ENCODE measurements at regions not wholly inside any gene's neighbourhood (a gene's known extent, or its start where the extent isn't known, plus 50 kb on each side); places are given as distances from the start of the nearest gene placed in this dataset.

DNA sequence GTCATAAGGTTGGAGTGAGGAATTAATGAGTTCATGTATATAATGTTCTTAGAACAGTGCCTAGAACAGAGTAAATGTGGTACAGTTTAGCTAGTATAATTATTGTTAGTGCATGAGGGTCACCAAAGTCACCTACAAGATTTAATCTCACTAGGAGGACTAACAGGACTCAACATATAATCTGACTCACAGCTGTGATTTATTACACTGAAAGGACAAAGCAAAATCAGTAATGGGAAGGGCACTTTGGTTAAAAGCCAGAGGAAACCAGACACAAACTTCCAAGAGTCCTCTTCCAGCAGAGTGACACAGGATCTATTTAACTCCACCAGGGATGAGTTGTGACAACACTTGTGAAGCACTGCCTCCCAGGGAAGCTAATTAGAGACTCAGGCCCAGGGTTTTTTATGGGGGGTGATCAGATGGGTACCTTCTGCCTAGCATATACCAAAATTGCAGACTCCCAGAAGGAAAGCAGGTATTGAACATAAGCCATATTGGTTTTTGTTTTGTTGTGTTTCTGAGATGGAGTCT lies 341.2 kb upstream of the DACH1 start:
- Histone ChIP-seq H3K9me3 (ENCODE audit: control insufficient read depth in 2 of 2, insufficient read depth in 1 of 2, low read depth in 1 of 2, low read length in 1 of 2) (no peaks in the 10 kb centered on the region), H3K27ac (ENCODE audit: low read depth in 2 of 2, low read length in 1 of 2) (no peak overlapping the region), H3K4me1 (ENCODE audit: control insufficient read depth in 2 of 2, insufficient read depth in 2 of 2, low read length in 1 of 2) (no peaks in the 10 kb centered on the region), H3K36me3 (ENCODE audit: control insufficient read depth in 2 of 2, insufficient read depth in 2 of 2, low read length in 1 of 2) (no peaks in the 10 kb centered on the region), H3K27me3 (ENCODE audit: control insufficient read depth in 1 of 2, insufficient read depth in 2 of 2, low read length in 2 of 2) (no peaks in the 10 kb centered on the region), H3K4me3 (ENCODE audit: low read depth in 1 of 2, low read length in 2 of 2) (no peak overlapping the region)

DNA sequence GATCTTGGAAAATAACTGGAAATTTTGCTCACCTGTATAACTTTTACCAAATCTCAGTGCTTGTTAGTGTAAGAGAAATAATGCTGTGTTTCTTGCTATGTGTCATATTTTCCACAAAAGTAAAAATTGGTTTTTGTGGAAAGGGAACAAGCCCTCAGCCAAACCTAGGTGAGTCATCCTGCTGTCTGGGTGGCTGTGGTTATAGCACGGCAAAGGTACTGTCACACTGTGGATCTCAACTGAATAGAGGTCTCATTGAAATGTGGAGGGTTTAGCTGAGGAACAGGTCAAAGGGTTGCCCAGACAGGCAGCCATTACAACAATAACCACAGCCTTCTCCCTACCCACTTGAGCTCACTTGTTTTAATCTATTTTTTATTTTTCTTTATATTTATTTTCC lies 338.8 kb upstream of the DACH1 start:
- 54 to 58% methylated on average over 1 of the region's 1 CpG for WGBS, 2 donors
- Histone ChIP-seq H3K27me3 (ENCODE audit: control insufficient read depth in 1 of 2, insufficient read depth in 2 of 2, low read length in 2 of 2) (no peaks in the 10 kb centered on the region), H3K4me1 (ENCODE audit: control insufficient read depth in 2 of 2, insufficient read depth in 2 of 2, low read length in 1 of 2) (no peaks in the 10 kb centered on the region), H3K9me3 (ENCODE audit: control insufficient read depth in 2 of 2, insufficient read depth in 1 of 2, low read depth in 1 of 2, low read length in 1 of 2) (no peaks in the 10 kb centered on the region), H3K27ac (ENCODE audit: low read depth in 2 of 2, low read length in 1 of 2) (no peak overlapping the region), H3K36me3 (ENCODE audit: control insufficient read depth in 2 of 2, insufficient read depth in 2 of 2, low read length in 1 of 2) (no peaks in the 10 kb centered on the region), H3K4me3 (ENCODE audit: low read depth in 1 of 2, low read length in 2 of 2) (no peak overlapping the region)

DNA sequence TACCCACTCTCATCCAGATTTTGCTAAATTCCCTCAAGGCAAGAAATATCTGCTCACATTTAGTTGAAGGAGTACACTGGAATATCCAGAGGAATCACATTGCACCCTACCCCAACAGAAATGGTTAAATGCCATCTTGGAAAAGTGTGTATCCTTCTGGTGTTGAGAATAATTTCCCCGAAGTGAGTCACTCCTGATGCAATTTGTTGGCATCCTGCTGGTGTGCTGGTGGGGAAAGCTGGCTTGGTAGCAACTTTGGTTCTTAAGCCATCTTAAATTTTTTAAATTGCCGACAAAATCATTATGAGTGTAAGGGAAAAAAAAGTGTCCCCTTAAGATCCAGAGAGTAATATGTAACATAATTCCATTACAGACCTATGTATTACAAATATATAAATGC lies 337.3 kb upstream of the DACH1 start:
- H3K27ac ChIP-seq (ENCODE audit: low read depth in 2 of 2, low read length in 1 of 2) = no peak overlapping the region
- no peak overlapping the region for H3K4me3 ChIP-seq (ENCODE audit: low read depth in 1 of 2, low read length in 2 of 2)
- no peaks in the 10 kb centered on the region for H3K4me1 ChIP-seq (ENCODE audit: control insufficient read depth in 2 of 2, insufficient read depth in 2 of 2, low read length in 1 of 2)
- WGBS, 2 donors = 49 to 69% methylated on average over 2 of the region's 2 CpGs
- no peaks in the 10 kb centered on the region for H3K27me3 ChIP-seq (ENCODE audit: control insufficient read depth in 1 of 2, insufficient read depth in 2 of 2, low read length in 2 of 2)
- H3K9me3 ChIP-seq (ENCODE audit: control insufficient read depth in 2 of 2, insufficient read depth in 1 of 2, low read depth in 1 of 2, low read length in 1 of 2) = no peaks in the 10 kb centered on the region
- no peaks in the 10 kb centered on the region for H3K36me3 ChIP-seq (ENCODE audit: control insufficient read depth in 2 of 2, insufficient read depth in 2 of 2, low read length in 1 of 2)

DNA sequence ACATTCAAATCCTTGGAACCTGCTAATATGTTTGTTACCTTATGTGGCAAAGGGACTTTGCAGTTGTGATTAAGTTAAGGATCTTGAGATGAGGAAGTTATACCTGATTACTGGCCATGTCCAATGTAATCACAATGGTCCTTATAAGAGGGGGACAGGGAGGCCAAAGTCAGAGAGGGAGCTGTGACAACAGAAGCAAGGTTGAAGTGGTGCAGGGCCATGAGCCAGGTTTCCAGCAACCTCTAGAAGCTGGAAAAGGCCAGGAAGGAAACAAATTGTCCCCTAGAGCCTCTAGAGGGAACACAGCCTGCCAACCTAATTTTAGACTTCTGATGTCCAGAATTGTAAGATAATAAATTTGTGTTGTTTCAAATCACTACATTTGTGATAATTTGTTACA lies 334.7 kb upstream of the DACH1 start:
- no peaks in the 10 kb centered on the region for H3K36me3 ChIP-seq (ENCODE audit: control insufficient read depth in 2 of 2, insufficient read depth in 2 of 2, low read length in 1 of 2)
- no peak overlapping the region for H3K27ac ChIP-seq (ENCODE audit: low read depth in 2 of 2, low read length in 1 of 2)
- H3K27me3 ChIP-seq (ENCODE audit: control insufficient read depth in 1 of 2, insufficient read depth in 2 of 2, low read length in 2 of 2) = no peaks in the 10 kb centered on the region
- no peaks in the 10 kb centered on the region for H3K9me3 ChIP-seq (ENCODE audit: control insufficient read depth in 2 of 2, insufficient read depth in 1 of 2, low read depth in 1 of 2, low read length in 1 of 2)
- no peak overlapping the region for H3K4me3 ChIP-seq (ENCODE audit: low read depth in 1 of 2, low read length in 2 of 2)
- H3K4me1 ChIP-seq (ENCODE audit: control insufficient read depth in 2 of 2, insufficient read depth in 2 of 2, low read length in 1 of 2) = no peaks in the 10 kb centered on the region

DNA sequence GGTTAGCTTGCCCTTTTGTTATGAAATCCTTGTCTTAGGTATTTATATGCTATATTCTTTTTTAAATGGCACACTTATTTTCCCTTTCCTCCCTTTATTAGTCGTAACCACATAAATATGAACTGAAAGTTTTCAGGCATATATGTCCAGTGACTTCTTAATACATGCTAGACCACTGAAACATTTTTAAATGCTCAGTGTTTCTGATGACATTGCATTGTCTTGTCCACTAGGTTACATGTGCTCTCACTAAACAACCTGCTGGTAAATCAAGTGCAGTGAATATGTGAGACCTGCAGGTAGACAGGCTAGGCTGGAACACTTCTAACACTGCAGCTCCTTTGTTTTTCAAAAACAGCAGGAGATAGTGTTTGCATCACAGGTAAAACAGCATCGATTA lies 332.6 kb upstream of the DACH1 start:
- H3K27ac ChIP-seq (ENCODE audit: low read depth in 2 of 2, low read length in 1 of 2) = no peak overlapping the region
- WGBS, 2 donors = 37 to 41% methylated on average over 2 of the region's 2 CpGs
- H3K36me3 ChIP-seq (ENCODE audit: control insufficient read depth in 2 of 2, insufficient read depth in 2 of 2, low read length in 1 of 2) = no peaks in the 10 kb centered on the region

DNA sequence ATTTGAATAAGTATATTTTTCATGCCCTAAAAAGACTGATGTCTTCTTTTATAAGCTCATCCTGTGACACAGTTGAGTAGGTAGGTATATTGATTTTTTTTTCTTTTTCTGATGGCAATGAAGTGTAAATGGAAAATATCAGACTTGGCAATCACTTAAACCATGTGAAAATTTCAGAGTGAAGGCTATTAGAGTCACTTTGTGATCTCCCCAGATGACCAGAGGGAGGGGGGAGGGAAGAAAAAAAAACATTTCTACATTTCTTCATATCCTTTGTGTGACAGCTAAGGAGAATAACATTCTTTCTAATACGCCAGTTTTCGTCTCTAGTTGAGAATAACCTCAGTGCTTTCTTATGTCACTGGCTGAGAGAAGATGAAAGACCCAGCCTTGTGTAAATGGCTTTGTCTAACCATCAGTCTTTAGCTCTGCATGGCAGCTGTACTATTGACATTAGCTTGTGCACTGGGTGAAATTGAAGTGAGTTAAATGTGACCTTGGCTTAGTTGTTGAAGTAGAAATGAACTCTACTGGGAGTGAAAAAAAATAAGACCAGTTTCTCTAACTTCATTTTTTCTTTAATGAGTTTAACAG lies 332.1 kb upstream of the DACH1 start:
- Histone ChIP-seq H3K9me3 (ENCODE audit: control insufficient read depth in 2 of 2, insufficient read depth in 1 of 2, low read depth in 1 of 2, low read length in 1 of 2) (no peaks in the 10 kb centered on the region), H3K4me3 (ENCODE audit: low read depth in 1 of 2, low read length in 2 of 2) (no peak overlapping the region), H3K4me1 (ENCODE audit: control insufficient read depth in 2 of 2, insufficient read depth in 2 of 2, low read length in 1 of 2) (no peaks in the 10 kb centered on the region), H3K36me3 (ENCODE audit: control insufficient read depth in 2 of 2, insufficient read depth in 2 of 2, low read length in 1 of 2) (no peaks in the 10 kb centered on the region), H3K27me3 (ENCODE audit: control insufficient read depth in 1 of 2, insufficient read depth in 2 of 2, low read length in 2 of 2) (no peaks in the 10 kb centered on the region), H3K27ac (ENCODE audit: low read depth in 2 of 2, low read length in 1 of 2) (no peak overlapping the region)
- 73 to 83% methylated on average over 2 of the region's 2 CpGs for WGBS, 2 donors

More for the DNA sequence above, 332.6 kb upstream of the DACH1 start:
- Histone ChIP-seq H3K4me3 (ENCODE audit: low read depth in 1 of 2, low read length in 2 of 2) (no peak overlapping the region), H3K27me3 (ENCODE audit: control insufficient read depth in 1 of 2, insufficient read depth in 2 of 2, low read length in 2 of 2) (no peaks in the 10 kb centered on the region), H3K4me1 (ENCODE audit: control insufficient read depth in 2 of 2, insufficient read depth in 2 of 2, low read length in 1 of 2) (no peaks in the 10 kb centered on the region), H3K9me3 (ENCODE audit: control insufficient read depth in 2 of 2, insufficient read depth in 1 of 2, low read depth in 1 of 2, low read length in 1 of 2) (no peaks in the 10 kb centered on the region)

DNA sequence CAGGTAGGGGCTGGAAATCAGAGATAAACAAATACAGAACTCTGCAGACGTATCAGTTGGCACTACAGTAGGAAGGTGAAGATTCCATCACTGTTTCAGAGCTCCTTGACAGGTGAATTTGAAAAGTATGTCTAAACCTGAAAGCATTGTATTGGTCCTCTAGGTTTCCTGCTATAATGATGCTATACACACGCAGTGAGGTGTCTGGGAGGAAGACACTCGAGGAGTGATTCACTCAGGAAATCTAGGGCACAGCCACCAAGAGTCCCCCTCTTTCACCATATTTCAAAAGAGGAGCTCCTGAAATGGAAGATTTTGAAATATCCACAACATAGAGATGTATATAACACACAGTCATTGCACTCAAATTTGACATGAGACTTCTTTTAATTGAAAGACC lies 331.0 kb upstream of the DACH1 start:
- Histone ChIP-seq H3K4me3 (ENCODE audit: low read depth in 1 of 2, low read length in 2 of 2) (no peak overlapping the region), H3K36me3 (ENCODE audit: control insufficient read depth in 2 of 2, insufficient read depth in 2 of 2, low read length in 1 of 2) (no peaks in the 10 kb centered on the region), H3K4me1 (ENCODE audit: control insufficient read depth in 2 of 2, insufficient read depth in 2 of 2, low read length in 1 of 2) (no peaks in the 10 kb centered on the region), H3K27ac (ENCODE audit: low read depth in 2 of 2, low read length in 1 of 2) (no peak overlapping the region), H3K27me3 (ENCODE audit: control insufficient read depth in 1 of 2, insufficient read depth in 2 of 2, low read length in 2 of 2) (no peaks in the 10 kb centered on the region), H3K9me3 (ENCODE audit: control insufficient read depth in 2 of 2, insufficient read depth in 1 of 2, low read depth in 1 of 2, low read length in 1 of 2) (no peaks in the 10 kb centered on the region)
- WGBS, 2 donors = 73 to 74% methylated on average over 3 of the region's 3 CpGs

DNA sequence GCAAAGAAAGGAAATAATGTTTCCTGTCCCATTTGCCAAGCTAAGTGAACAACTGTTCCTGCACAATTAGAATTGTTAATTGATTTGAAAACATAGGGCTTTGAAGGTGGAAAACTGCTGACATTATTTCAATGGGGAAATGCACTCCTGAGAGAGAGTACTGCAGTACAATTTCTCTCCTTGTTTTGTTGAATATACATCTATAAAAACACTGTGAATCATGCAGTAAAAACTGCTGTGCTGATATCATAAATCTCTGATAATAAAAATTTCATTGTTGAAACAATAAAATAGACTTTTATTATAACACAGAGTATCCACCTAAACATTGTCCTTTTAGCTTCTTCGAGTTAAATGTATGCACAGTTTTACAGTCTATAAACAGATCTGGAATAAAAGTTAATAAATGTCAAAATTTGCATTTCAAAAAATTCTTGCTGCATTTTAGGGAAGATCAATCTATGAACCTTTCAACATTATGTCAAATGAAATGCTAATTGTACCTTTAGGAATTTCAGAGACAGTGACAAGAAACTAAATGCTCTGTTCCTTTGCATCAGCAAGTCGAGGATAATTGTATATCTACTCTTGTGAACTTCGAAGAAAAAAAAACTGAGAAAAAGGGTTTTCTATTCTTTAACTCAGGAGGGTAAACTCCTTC lies 328.2 kb upstream of the DACH1 start:
- Histone ChIP-seq H3K4me1 (ENCODE audit: control insufficient read depth in 2 of 2, insufficient read depth in 2 of 2, low read length in 1 of 2) (no peaks in the 10 kb centered on the region), H3K9me3 (ENCODE audit: control insufficient read depth in 2 of 2, insufficient read depth in 1 of 2, low read depth in 1 of 2, low read length in 1 of 2) (no peaks in the 10 kb centered on the region), H3K27me3 (ENCODE audit: control insufficient read depth in 1 of 2, insufficient read depth in 2 of 2, low read length in 2 of 2) (no peaks in the 10 kb centered on the region), H3K36me3 (ENCODE audit: control insufficient read depth in 2 of 2, insufficient read depth in 2 of 2, low read length in 1 of 2) (no peaks in the 10 kb centered on the region), H3K4me3 (ENCODE audit: low read depth in 1 of 2, low read length in 2 of 2) (no peak overlapping the region), H3K27ac (ENCODE audit: low read depth in 2 of 2, low read length in 1 of 2) (no peak overlapping the region)
- WGBS, 2 donors = 67 to 73% methylated on average over 3 of the region's 3 CpGs

DNA sequence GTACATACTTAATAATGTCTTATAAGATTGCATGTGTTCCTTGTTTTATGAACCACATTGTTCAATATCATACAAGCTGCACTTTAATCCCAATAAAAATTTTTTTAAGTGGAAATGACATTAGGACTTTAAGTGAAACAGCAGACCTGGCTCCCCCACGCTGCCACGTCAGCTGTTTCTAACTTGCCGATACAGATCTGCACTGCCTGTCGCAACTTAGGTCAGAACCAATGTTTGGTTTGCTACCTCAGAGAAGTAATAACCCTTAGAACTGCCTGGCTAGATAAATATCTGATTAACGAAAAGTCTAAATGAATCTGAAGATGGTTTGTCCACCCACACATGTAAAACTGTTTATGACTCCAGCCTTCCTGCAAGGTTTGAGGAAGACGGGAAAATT lies 327.5 kb upstream of the DACH1 start:
- no peak overlapping the region for H3K4me3 ChIP-seq (ENCODE audit: low read depth in 1 of 2, low read length in 2 of 2)
- no peaks in the 10 kb centered on the region for H3K36me3 ChIP-seq (ENCODE audit: control insufficient read depth in 2 of 2, insufficient read depth in 2 of 2, low read length in 1 of 2)
- no peaks in the 10 kb centered on the region for H3K9me3 ChIP-seq (ENCODE audit: control insufficient read depth in 2 of 2, insufficient read depth in 1 of 2, low read depth in 1 of 2, low read length in 1 of 2)
- H3K27ac ChIP-seq (ENCODE audit: low read depth in 2 of 2, low read length in 1 of 2) = no peak overlapping the region
- H3K27me3 ChIP-seq (ENCODE audit: control insufficient read depth in 1 of 2, insufficient read depth in 2 of 2, low read length in 2 of 2) = no peaks in the 10 kb centered on the region
- WGBS, 2 donors = 53 to 58% methylated on average over 6 of the region's 6 CpGs
- no peaks in the 10 kb centered on the region for H3K4me1 ChIP-seq (ENCODE audit: control insufficient read depth in 2 of 2, insufficient read depth in 2 of 2, low read length in 1 of 2)
